GM23338 (cell line): ENCODE measurements at regions not wholly inside any gene's neighbourhood (a gene's known extent, or its start where the extent isn't known, plus 50 kb on each side); places are given as distances from the start of the nearest gene placed in this dataset.
A peak's percentile ranks its signal among the peaks of the same experiment; 100 is the strongest.

ENCODE experiments used
- JUNB ChIP-seq: IDR thresholded peaks from one replicate; pipeline ENCODE4 v1.6.1; 2016; ENCODE audit warnings: antibody characterized with exemption; ENCODE audit not compliant: unreplicated experiment
- POLR2AphosphoS5 ChIP-seq: IDR thresholded peaks from 2 replicates; pipeline ENCODE4 v1.6.1; 2016; ENCODE audit warnings: antibody characterized with exemption, low read depth
- TF ChIP-seq, protein P1 (sequence below), 2 experiments: fragments of 200-600 bp in 1 of 2; sonication (generic) in 1 of 2; conservative IDR thresholded peaks; 2 replicates each; pipeline versions ENCODE4 v1.5.1 to v1.6.1; 2016 to 2017; ENCODE audit warnings: antibody characterized with exemption in 2 of 2, low read depth in 2 of 2, mild to moderate bottlenecking in 2 of 2, moderate library complexity in 1 of 2
- TF ChIP-seq, protein P2 (sequence below): IDR thresholded peaks from 2 replicates; pipeline ENCODE4 v1.6.1; 2016; ENCODE audit warnings: antibody characterized with exemption
- TF ChIP-seq, protein P3 (sequence below): IDR thresholded peaks from one replicate; pipeline ENCODE4 v1.6.1; 2018; ENCODE audit warnings: antibody characterized with exemption; ENCODE audit not compliant: unreplicated experiment

DNA sequence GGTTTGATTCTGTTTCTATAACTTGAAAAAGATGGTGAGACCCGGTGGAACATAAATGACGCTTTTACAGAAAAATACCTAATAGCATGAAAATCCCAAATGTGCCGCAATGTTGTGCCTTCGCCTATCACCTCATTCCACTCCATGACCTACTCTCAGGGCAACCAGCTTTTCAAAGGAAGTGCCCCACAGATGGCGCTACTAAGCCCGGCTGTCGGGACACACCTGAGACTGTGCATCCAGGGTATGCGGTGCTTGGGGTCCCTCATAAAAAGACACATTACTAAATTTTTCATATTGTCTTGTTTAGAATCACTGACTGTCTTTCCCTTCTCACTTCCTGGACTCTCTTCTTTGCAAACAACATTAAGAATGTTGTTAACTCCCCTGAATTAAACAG, 145.5 kb upstream of the RPS6KA2 start:
- TF ChIP-seq, protein P1, sequence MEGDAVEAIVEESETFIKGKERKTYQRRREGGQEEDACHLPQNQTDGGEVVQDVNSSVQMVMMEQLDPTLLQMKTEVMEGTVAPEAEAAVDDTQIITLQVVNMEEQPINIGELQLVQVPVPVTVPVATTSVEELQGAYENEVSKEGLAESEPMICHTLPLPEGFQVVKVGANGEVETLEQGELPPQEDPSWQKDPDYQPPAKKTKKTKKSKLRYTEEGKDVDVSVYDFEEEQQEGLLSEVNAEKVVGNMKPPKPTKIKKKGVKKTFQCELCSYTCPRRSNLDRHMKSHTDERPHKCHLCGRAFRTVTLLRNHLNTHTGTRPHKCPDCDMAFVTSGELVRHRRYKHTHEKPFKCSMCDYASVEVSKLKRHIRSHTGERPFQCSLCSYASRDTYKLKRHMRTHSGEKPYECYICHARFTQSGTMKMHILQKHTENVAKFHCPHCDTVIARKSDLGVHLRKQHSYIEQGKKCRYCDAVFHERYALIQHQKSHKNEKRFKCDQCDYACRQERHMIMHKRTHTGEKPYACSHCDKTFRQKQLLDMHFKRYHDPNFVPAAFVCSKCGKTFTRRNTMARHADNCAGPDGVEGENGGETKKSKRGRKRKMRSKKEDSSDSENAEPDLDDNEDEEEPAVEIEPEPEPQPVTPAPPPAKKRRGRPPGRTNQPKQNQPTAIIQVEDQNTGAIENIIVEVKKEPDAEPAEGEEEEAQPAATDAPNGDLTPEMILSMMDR (conservative IDR thresholded peaks at IDR 0.05; ENCODE audit: low read depth in 2 of 2), result peak; percentile 53 to 76
- no peak for TF ChIP-seq POLR2AphosphoS5
- TF ChIP-seq, protein P2, sequence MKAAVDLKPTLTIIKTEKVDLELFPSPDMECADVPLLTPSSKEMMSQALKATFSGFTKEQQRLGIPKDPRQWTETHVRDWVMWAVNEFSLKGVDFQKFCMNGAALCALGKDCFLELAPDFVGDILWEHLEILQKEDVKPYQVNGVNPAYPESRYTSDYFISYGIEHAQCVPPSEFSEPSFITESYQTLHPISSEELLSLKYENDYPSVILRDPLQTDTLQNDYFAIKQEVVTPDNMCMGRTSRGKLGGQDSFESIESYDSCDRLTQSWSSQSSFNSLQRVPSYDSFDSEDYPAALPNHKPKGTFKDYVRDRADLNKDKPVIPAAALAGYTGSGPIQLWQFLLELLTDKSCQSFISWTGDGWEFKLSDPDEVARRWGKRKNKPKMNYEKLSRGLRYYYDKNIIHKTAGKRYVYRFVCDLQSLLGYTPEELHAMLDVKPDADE, result no peak
- TF ChIP-seq, protein P3, sequence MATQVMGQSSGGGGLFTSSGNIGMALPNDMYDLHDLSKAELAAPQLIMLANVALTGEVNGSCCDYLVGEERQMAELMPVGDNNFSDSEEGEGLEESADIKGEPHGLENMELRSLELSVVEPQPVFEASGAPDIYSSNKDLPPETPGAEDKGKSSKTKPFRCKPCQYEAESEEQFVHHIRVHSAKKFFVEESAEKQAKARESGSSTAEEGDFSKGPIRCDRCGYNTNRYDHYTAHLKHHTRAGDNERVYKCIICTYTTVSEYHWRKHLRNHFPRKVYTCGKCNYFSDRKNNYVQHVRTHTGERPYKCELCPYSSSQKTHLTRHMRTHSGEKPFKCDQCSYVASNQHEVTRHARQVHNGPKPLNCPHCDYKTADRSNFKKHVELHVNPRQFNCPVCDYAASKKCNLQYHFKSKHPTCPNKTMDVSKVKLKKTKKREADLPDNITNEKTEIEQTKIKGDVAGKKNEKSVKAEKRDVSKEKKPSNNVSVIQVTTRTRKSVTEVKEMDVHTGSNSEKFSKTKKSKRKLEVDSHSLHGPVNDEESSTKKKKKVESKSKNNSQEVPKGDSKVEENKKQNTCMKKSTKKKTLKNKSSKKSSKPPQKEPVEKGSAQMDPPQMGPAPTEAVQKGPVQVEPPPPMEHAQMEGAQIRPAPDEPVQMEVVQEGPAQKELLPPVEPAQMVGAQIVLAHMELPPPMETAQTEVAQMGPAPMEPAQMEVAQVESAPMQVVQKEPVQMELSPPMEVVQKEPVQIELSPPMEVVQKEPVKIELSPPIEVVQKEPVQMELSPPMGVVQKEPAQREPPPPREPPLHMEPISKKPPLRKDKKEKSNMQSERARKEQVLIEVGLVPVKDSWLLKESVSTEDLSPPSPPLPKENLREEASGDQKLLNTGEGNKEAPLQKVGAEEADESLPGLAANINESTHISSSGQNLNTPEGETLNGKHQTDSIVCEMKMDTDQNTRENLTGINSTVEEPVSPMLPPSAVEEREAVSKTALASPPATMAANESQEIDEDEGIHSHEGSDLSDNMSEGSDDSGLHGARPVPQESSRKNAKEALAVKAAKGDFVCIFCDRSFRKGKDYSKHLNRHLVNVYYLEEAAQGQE, result no peak
- no peak for TF ChIP-seq JUNB
